OCI-LY1 (cell line): ENCODE measurements at regions not wholly inside any gene's neighbourhood (a gene's known extent, or its start where the extent isn't known, plus 50 kb on each side); places are given as distances from the start of the nearest gene placed in this dataset.

Source experiments
- CTCF ChIP-seq: fragments of 200-600 bp; sonication (generic), shearing (Covaris generic); IDR thresholded peaks from 2 replicates; pipeline ENCODE4 v1.5.1; 2017; ENCODE audit warnings: mild to moderate bottlenecking, antibody characterized with exemption, low read length, moderate library complexity, mixed read lengths
- EZH2 ChIP-seq: fragments of 200-600 bp; sonication (generic), shearing (Covaris generic); IDR thresholded peaks from 2 replicates; pipeline ENCODE4 v1.8.0; 2017; ENCODE audit warnings: borderline replicate concordance, mixed run types, mild to moderate bottlenecking, antibody characterized with exemption, low read length, moderate library complexity, mixed read lengths

GRCh38 chr6:155787168-155787567 lies 331.5 kb upstream of the NOX3 start:
- TF ChIP-seq CTCF (no peak), EZH2 (no peak)
